ENCODE measurements at regions not wholly inside any gene's neighbourhood (a gene's known extent, or its start where the extent isn't known, plus 50 kb on each side); places are given as distances from the start of the nearest gene placed in this dataset.

DNA sequence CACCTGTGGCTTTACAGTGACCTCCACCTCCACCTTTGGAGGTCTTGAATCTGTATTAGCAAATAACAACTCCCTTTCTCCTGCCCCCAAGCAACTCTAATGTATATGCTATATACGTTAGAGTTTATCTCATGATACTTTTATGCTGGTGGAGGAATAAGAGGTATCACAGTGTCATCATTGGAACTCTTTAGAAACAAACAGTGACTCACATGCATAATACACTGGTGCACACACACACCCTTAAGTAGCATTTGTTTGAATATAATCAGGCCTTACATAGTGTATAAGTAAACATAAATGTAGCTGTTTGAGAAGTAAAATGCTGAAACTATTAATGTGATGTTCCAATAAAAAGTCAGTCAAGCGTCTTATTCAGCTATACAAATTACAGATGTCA, 280.2 kb upstream of the C2CD4B start:
- no peaks in the 10 kb centered on the region for H3K9me3 ChIP-seq (ENCODE audit: control insufficient read depth, low read length)
- H3K27me3 Mint-ChIP-seq (ENCODE audit: insufficient read depth): no peaks in the 10 kb centered on the region
- H3K4me3 Mint-ChIP-seq: no peak overlapping the region
- no peak overlapping the region for H3K27ac ChIP-seq (ENCODE audit: low read depth, low read length)
- peaks cover 10% of the 10 kb centered on the region for H3K36me3 ChIP-seq (ENCODE audit: control insufficient read depth, insufficient read depth, low read length)
- H3K4me3 ChIP-seq (ENCODE audit: low read length): no peak overlapping the region
- H3K27ac Mint-ChIP-seq: no peak overlapping the region
- no peaks in the 10 kb centered on the region for H3K9me3 Mint-ChIP-seq
- peaks cover 5% of the 10 kb centered on the region for H3K36me3 Mint-ChIP-seq (ENCODE audit: low read depth)
- no peaks in the 10 kb centered on the region for H3K4me1 ChIP-seq (ENCODE audit: control insufficient read depth, insufficient read depth, low read length)
- no peak for DNase-seq
- no peaks in the 10 kb centered on the region for H3K27me3 ChIP-seq (ENCODE audit: control insufficient read depth, insufficient read depth, low read length, poor library complexity, severe bottlenecking)
- no peak for TF ChIP-seq CTCF (conservative IDR thresholded peaks at IDR 0.05)
- H3K4me1 Mint-ChIP-seq: peaks cover 16% of the 10 kb centered on the region
- no peak overlapping the region for H3K9ac ChIP-seq (ENCODE audit: extremely low read depth, low read length, poor library complexity, severe bottlenecking)
- WGBS, 2 experiments (ENCODE audit: insufficient coverage in 1 of 2, insufficient read length in 1 of 2): 100% methylated on average over 1 of the region's 2 CpGs; no CpG with 5 or more reads in 1 of the 2 experiments

DNA sequence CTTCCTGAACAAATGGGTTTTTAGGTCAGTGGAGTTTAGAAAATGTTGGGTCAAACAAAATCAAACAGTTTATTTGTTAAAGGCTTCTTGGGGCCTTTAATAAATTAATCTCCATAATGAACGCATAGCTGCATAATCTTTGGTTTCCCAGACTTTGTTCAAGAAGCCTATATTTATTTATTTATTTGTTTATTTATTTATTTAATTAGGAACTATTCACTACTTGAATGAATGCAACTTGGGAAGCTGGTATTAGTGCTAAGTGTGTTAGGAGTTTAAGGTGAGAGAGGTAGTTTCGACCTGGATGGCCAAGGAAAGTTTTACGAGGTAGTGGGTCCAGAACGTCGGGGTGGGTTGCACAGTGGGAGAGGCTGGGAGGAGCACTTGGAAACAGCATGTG, 281.9 kb upstream of the C2CD4B start:
- TF ChIP-seq CTCF (conservative IDR thresholded peaks at IDR 0.05): no peak
- DNase-seq: no peak
- Mint-ChIP-seq H3K27me3 (ENCODE audit: insufficient read depth) (no peaks in the 10 kb centered on the region), H3K4me3 (no peak overlapping the region), H3K9me3 (no peaks in the 10 kb centered on the region), H3K27ac (no peak overlapping the region), H3K4me1 (peaks cover 21% of the 10 kb centered on the region), H3K36me3 (ENCODE audit: low read depth) (peaks cover 2% of the 10 kb centered on the region)
- Histone ChIP-seq H3K36me3 (ENCODE audit: control insufficient read depth, insufficient read depth, low read length) (peaks cover 4% of the 10 kb centered on the region), H3K4me1 (ENCODE audit: control insufficient read depth, insufficient read depth, low read length) (peaks cover 4% of the 10 kb centered on the region), H3K9me3 (ENCODE audit: control insufficient read depth, low read length) (no peaks in the 10 kb centered on the region), H3K27ac (ENCODE audit: low read depth, low read length) (no peak overlapping the region), H3K9ac (ENCODE audit: extremely low read depth, low read length, poor library complexity, severe bottlenecking) (no peak overlapping the region), H3K27me3 (ENCODE audit: control insufficient read depth, insufficient read depth, low read length, poor library complexity, severe bottlenecking) (no peaks in the 10 kb centered on the region), H3K4me3 (ENCODE audit: low read length) (no peak overlapping the region)
- 73 to 89% methylated on average over 4 of the region's 5 CpGs for WGBS, 2 experiments (ENCODE audit: insufficient coverage in 1 of 2, insufficient read length in 1 of 2)

- no peak overlapping the region for H3K4me3 ChIP-seq (ENCODE audit: low read length)
- H3K9me3 ChIP-seq (ENCODE audit: control insufficient read depth, low read length): no peaks in the 10 kb centered on the region
- Mint-ChIP-seq H3K27ac (no peak overlapping the region), H3K4me1 (peaks cover 29% of the 10 kb centered on the region), H3K36me3 (ENCODE audit: low read depth) (peaks cover 1% of the 10 kb centered on the region), H3K9me3 (no peaks in the 10 kb centered on the region), H3K4me3 (no peak overlapping the region), H3K27me3 (ENCODE audit: insufficient read depth) (no peaks in the 10 kb centered on the region)
- DNase-seq: no peak
- peaks cover 3% of the 10 kb centered on the region for H3K36me3 ChIP-seq (ENCODE audit: control insufficient read depth, insufficient read depth, low read length)
- TF ChIP-seq CTCF (conservative IDR thresholded peaks at IDR 0.05): no peak
- 94 to 98% methylated on average over 5 to 7 of the region's 7 CpGs for WGBS, 2 experiments (ENCODE audit: insufficient coverage in 1 of 2, insufficient read length in 1 of 2)
- peaks cover 8% of the 10 kb centered on the region for H3K4me1 ChIP-seq (ENCODE audit: control insufficient read depth, insufficient read depth, low read length)
- no peak overlapping the region for H3K9ac ChIP-seq (ENCODE audit: extremely low read depth, low read length, poor library complexity, severe bottlenecking)
- H3K27ac ChIP-seq (ENCODE audit: low read depth, low read length): no peak overlapping the region
- no peaks in the 10 kb centered on the region for H3K27me3 ChIP-seq (ENCODE audit: control insufficient read depth, insufficient read depth, low read length, poor library complexity, severe bottlenecking)
Observed at GRCh38 chr15:62447742-62448141, 282.7 kb upstream of the C2CD4B start.

All from endodermal cell (in vitro differentiated cells).